ENCODE measurements at regions not wholly inside any gene's neighbourhood (a gene's known extent, or its start where the extent isn't known, plus 50 kb on each side); places are given as distances from the start of the nearest gene placed in this dataset.

GRCh38 chr5:67806654-67807438 lies 408.7 kb upstream of the PIK3R1 start:
- Histone ChIP-seq H3K9me3 (replicated peaks; ENCODE audit: control insufficient read depth, insufficient read depth, low read length) (peaks cover 4% of the 10 kb centered on the region), H3K9ac (ENCODE audit: control insufficient read depth, insufficient read depth, low read length) (no peak overlapping the region), H3K27me3 (replicated peaks in 1 of 2; ENCODE audit: control insufficient read depth in 2 of 2, insufficient read depth in 2 of 2, low read length in 1 of 2) (no peaks in the 10 kb centered on the region), H3K4me1 (ENCODE audit: control insufficient read depth, insufficient read depth, low read length) (peaks cover 17% of the 10 kb centered on the region), H3K4me3 (no peak overlapping the region), H4K20me1 (ENCODE audit: control insufficient read depth, insufficient read depth) (no peaks in the 10 kb centered on the region), H3K79me2 (ENCODE audit: control insufficient read depth, insufficient read depth, low read length) (no peaks in the 10 kb centered on the region), H3K36me3 (ENCODE audit: control insufficient read depth in 2 of 2, insufficient read depth in 2 of 2, low read length in 1 of 2) (no peaks in the 10 kb centered on the region), H3K27ac (ENCODE audit: control insufficient read depth, insufficient read depth) (no peak overlapping the region), H3K4me2 (ENCODE audit: control insufficient read depth, insufficient read depth) (peak overlapping the region; percentile 2; the same call in 1 of the 2 replicates), H2AFZ (ENCODE audit: control insufficient read depth, low read depth, low read length) (no peak overlapping the region)
- 71% methylated on average over 5 of the region's 5 CpGs for WGBS (ENCODE audit: insufficient coverage, insufficient replicate concordance, low lambda C conversion rate, missing lambda C conversion rate)
- FAIRE-seq (no peak), DNase-seq (ENCODE audit: low read depth, low spot score) (no peak), ATAC-seq (no peak; the same call in 2 of the 3 replicates)
- ChIA-PET SMC1A (ENCODE audit: uncharacterized antibody, unreplicated experiment) (interaction anchor here (0.6 to 1.5 kb wide), 3 partner anchors 19 to 418 kb away, joined by 3 to 4 read pairs (median 3); no protein-coding TSS in a partner anchor), POLR2A (no interaction called here), RAD21 (ENCODE audit: unreplicated experiment) (interaction anchor here (1.5 kb wide), 1 partner anchor 409 kb away, joined by 3 read pairs; no protein-coding TSS in a partner anchor), CTCF (no interaction called here)
- BruUV-seq (replicated peaks) = no TSS peak
- in situ Hi-C loops (cut with MboI) = no loop called here
- intact Hi-C loops (cut with micrococcal nuclease; ENCODE audit: unreplicated experiment) = loop anchor here (1.0 to 5.0 kb wide), 4 partner anchors 234 to 445 kb away; no protein-coding TSS in a partner anchor
- TF ChIP-seq ZNF217 (IDR thresholded peaks at IDR 0.05) (no peak), STAT1 (conservative IDR thresholded peaks at IDR 0.05) (no peak), ZBTB11 (CRISPR knock-in tag; IDR thresholded peaks at IDR 0.05) (no peak), SPI1 (IDR thresholded peaks at IDR 0.05; ENCODE audit: borderline replicate concordance, insufficient read depth, low read depth, low read length) (no peak), ZNF24 (IDR thresholded peaks at IDR 0.05) (no peak)
